Liver (tissue), 8 donors: ENCODE measurements at regions not wholly inside any gene's neighbourhood (a gene's known extent, or its start where the extent isn't known, plus 50 kb on each side); places are given as distances from the start of the nearest gene placed in this dataset.

Experiments
- DNase-seq: peaks from one replicate; pipeline ENCODE4 v3.0.0-alpha.2; 2017; ENCODE audit warnings: low spot score
- H3K27ac ChIP-seq, 2 donors: one replicate each; pipeline ENCODE4 v1.7.0; 2013; ENCODE audit warnings: inconsistent platforms in 2 of 2, low read length in 2 of 2, control low read depth in 1 of 2, low read depth in 1 of 2, mild to moderate bottlenecking in 1 of 2
- H3K27me3 ChIP-seq, 4 donors: one replicate each; pipeline versions ENCODE4 v1.6.1 to v1.7.0; 2013; ENCODE audit warnings: low read length in 3 of 4, inconsistent platforms in 1 of 4, mild to moderate bottlenecking in 1 of 4, moderate library complexity in 1 of 4; ENCODE audit not compliant: control insufficient read depth in 4 of 4, insufficient read depth in 4 of 4
- H3K36me3 ChIP-seq, 4 donors: one replicate each; pipeline versions ENCODE4 v1.6.1 to v1.7.0; 2013; ENCODE audit warnings: low read length in 3 of 4, mild to moderate bottlenecking in 3 of 4, low read depth in 1 of 4, moderate library complexity in 1 of 4; ENCODE audit not compliant: control insufficient read depth in 4 of 4, insufficient read depth in 3 of 4
- H3K4me1 ChIP-seq, 4 donors: one replicate each; pipeline versions ENCODE4 v1.6.1 to v1.7.0; 2013; ENCODE audit warnings: low read length in 3 of 4, mild to moderate bottlenecking in 3 of 4, moderate library complexity in 1 of 4; ENCODE audit not compliant: control insufficient read depth in 4 of 4, insufficient read depth in 4 of 4
- H3K4me3 ChIP-seq, 3 donors: one replicate each; pipeline versions ENCODE4 v1.6.1 to v1.7.0; 2013; ENCODE audit warnings: low read length in 3 of 3, control low read depth in 1 of 3, low read depth in 1 of 3, mild to moderate bottlenecking in 1 of 3
- H3K9ac ChIP-seq, 2 donors: one replicate each; pipeline ENCODE4 v1.7.0; 2013; ENCODE audit warnings: low read length in 2 of 2, mild to moderate bottlenecking in 2 of 2, moderate library complexity in 2 of 2, control low read depth in 1 of 2, low read depth in 1 of 2
- H3K9me3 ChIP-seq, 4 donors: one replicate each; pipeline versions ENCODE4 v1.6.1 to v1.7.0; 2013; ENCODE audit warnings: low read length in 3 of 4; ENCODE audit not compliant: control insufficient read depth in 4 of 4
- FOXA1 ChIP-seq: IDR thresholded peaks from 2 replicates; pipeline ENCODE4 v1.6.1; 2016; ENCODE audit warnings: antibody characterized with exemption
- FOXA2 ChIP-seq: IDR thresholded peaks from 2 replicates; pipeline ENCODE4 v1.6.1; 2016; ENCODE audit warnings: antibody characterized with exemption
- GABPA ChIP-seq, 2 donors: IDR thresholded peaks in 1 of 2; conservative IDR thresholded peaks in 1 of 2; 2 replicates each; pipeline ENCODE4 v1.6.1; 2016; ENCODE audit warnings: antibody characterized with exemption in 2 of 2, mild to moderate bottlenecking in 1 of 2, moderate library complexity in 1 of 2
- HNF4A ChIP-seq, 2 donors: conservative IDR thresholded peaks; 2 replicates each; pipeline ENCODE4 v1.6.1; 2016; ENCODE audit warnings: antibody characterized with exemption in 2 of 2, mild to moderate bottlenecking in 2 of 2
- HNF4G ChIP-seq: IDR thresholded peaks from 2 replicates; pipeline ENCODE4 v1.6.1; 2016; ENCODE audit warnings: antibody characterized with exemption
- JUND ChIP-seq, 2 donors: IDR thresholded peaks; 2 replicates each; pipeline ENCODE4 v1.6.1; 2016; ENCODE audit warnings: antibody characterized with exemption in 2 of 2
- NR2F2 ChIP-seq: IDR thresholded peaks from 2 replicates; pipeline ENCODE4 v1.6.1; 2016; ENCODE audit warnings: antibody characterized with exemption
- RAD21 ChIP-seq, 2 donors: IDR thresholded peaks; 2 replicates each; pipeline ENCODE4 v1.6.1; 2016; ENCODE audit warnings: antibody characterized with exemption in 2 of 2, mild to moderate bottlenecking in 2 of 2
- RXRA ChIP-seq, 2 donors: IDR thresholded peaks; 2 replicates each; pipeline ENCODE4 v1.6.1; 2017 to 2018; ENCODE audit warnings: antibody characterized with exemption in 2 of 2, mild to moderate bottlenecking in 1 of 2
- SP1 ChIP-seq: IDR thresholded peaks from 2 replicates; pipeline ENCODE4 v1.6.1; 2018; ENCODE audit warnings: antibody characterized with exemption, mild to moderate bottlenecking
- YY1 ChIP-seq: IDR thresholded peaks from 2 replicates; pipeline ENCODE4 v1.6.1; 2016; ENCODE audit warnings: antibody characterized with exemption, mild to moderate bottlenecking
- WGBS: extraction: QIAGEN DNeasy Blood & Tissue Kit; methylation state at CpG from one replicate; pipeline ENCODE4 v1.1.7; 2013; 5-methylcytosine and 5-hydroxymethylcytosine counted together
- TF ChIP-seq, protein P1 (sequence below): IDR thresholded peaks from 2 replicates; pipeline ENCODE4 v1.6.1; 2016; ENCODE audit warnings: antibody characterized with exemption
- TF ChIP-seq, protein P2 (sequence below): IDR thresholded peaks from 2 replicates; pipeline ENCODE4 v1.6.1; 2016; ENCODE audit warnings: antibody characterized with exemption, mild to moderate bottlenecking
- TF ChIP-seq, protein P3 (sequence below): fragments of 150-350 bp; IDR thresholded peaks from 2 replicates; pipeline ENCODE4 v1.5.1; 2017; ENCODE audit warnings: improper control_type of control experiment, low read depth, low read length; ENCODE audit not compliant: missing input control
- donor health status: healthy.
- donor health status: healthy.
- donor health status: healthy.
- donor health status: healthy.
- donor health status: healthy.

- Histone ChIP-seq H3K4me3 (no peak overlapping the region), H3K27me3 (no peaks in the 10 kb centered on the region), H3K27ac (no peak overlapping the region), H3K36me3 (no peaks in the 10 kb centered on the region), H3K9me3 (peaks cover 0 to 3% (median 0%) of the 10 kb centered on the region in 4 donors), H3K9ac (no peak overlapping the region), H3K4me1 (no peaks in the 10 kb centered on the region)
- TF ChIP-seq RXRA (IDR thresholded peaks at IDR 0.05) (no peak), HNF4G (no peak), YY1 (no peak), SP1 (no peak), GABPA (IDR thresholded peaks at IDR 0.05 in 1 of 2, conservative IDR thresholded peaks at IDR 0.05 in 1 of 2) (no peak), NR2F2 (no peak), HNF4A (conservative IDR thresholded peaks at IDR 0.05) (no peak), JUND (IDR thresholded peaks at IDR 0.05) (no peak), FOXA2 (no peak), FOXA1 (no peak)
- TF ChIP-seq, protein P1, sequence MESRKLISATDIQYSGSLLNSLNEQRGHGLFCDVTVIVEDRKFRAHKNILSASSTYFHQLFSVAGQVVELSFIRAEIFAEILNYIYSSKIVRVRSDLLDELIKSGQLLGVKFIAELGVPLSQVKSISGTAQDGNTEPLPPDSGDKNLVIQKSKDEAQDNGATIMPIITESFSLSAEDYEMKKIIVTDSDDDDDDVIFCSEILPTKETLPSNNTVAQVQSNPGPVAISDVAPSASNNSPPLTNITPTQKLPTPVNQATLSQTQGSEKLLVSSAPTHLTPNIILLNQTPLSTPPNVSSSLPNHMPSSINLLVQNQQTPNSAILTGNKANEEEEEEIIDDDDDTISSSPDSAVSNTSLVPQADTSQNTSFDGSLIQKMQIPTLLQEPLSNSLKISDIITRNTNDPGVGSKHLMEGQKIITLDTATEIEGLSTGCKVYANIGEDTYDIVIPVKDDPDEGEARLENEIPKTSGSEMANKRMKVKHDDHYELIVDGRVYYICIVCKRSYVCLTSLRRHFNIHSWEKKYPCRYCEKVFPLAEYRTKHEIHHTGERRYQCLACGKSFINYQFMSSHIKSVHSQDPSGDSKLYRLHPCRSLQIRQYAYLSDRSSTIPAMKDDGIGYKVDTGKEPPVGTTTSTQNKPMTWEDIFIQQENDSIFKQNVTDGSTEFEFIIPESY, result no peak
- TF ChIP-seq, protein P2, sequence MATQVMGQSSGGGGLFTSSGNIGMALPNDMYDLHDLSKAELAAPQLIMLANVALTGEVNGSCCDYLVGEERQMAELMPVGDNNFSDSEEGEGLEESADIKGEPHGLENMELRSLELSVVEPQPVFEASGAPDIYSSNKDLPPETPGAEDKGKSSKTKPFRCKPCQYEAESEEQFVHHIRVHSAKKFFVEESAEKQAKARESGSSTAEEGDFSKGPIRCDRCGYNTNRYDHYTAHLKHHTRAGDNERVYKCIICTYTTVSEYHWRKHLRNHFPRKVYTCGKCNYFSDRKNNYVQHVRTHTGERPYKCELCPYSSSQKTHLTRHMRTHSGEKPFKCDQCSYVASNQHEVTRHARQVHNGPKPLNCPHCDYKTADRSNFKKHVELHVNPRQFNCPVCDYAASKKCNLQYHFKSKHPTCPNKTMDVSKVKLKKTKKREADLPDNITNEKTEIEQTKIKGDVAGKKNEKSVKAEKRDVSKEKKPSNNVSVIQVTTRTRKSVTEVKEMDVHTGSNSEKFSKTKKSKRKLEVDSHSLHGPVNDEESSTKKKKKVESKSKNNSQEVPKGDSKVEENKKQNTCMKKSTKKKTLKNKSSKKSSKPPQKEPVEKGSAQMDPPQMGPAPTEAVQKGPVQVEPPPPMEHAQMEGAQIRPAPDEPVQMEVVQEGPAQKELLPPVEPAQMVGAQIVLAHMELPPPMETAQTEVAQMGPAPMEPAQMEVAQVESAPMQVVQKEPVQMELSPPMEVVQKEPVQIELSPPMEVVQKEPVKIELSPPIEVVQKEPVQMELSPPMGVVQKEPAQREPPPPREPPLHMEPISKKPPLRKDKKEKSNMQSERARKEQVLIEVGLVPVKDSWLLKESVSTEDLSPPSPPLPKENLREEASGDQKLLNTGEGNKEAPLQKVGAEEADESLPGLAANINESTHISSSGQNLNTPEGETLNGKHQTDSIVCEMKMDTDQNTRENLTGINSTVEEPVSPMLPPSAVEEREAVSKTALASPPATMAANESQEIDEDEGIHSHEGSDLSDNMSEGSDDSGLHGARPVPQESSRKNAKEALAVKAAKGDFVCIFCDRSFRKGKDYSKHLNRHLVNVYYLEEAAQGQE, result no peak
- TF ChIP-seq, protein P3, sequence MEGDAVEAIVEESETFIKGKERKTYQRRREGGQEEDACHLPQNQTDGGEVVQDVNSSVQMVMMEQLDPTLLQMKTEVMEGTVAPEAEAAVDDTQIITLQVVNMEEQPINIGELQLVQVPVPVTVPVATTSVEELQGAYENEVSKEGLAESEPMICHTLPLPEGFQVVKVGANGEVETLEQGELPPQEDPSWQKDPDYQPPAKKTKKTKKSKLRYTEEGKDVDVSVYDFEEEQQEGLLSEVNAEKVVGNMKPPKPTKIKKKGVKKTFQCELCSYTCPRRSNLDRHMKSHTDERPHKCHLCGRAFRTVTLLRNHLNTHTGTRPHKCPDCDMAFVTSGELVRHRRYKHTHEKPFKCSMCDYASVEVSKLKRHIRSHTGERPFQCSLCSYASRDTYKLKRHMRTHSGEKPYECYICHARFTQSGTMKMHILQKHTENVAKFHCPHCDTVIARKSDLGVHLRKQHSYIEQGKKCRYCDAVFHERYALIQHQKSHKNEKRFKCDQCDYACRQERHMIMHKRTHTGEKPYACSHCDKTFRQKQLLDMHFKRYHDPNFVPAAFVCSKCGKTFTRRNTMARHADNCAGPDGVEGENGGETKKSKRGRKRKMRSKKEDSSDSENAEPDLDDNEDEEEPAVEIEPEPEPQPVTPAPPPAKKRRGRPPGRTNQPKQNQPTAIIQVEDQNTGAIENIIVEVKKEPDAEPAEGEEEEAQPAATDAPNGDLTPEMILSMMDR, result no peak
- 67% methylated on average over 1 of the region's 1 CpG for WGBS
- no peak for DNase-seq
Observed at GRCh38 chr4:60194214-60194613, 1005.9 kb upstream of the ADGRL3 start.

DNA sequence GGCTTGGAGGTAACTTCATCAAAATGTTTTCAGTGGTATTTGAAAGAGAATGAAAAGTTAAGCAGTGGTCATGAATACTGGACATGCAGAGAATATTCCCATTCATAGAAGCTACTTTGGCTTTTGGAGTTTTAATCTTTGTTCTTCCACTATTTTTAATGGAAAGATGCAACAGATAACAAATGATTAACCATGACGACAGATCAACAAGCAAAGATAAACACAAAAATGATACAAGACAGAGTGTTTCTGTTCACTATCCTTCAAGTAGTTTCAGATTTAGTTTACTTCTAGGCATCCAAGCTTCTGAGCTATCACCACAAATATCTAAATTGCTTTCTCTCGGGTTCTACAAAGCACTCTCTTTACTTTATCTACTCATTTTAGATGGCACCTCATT is 1004.9 kb upstream of the ADGRL3 start:
- Histone ChIP-seq H3K9me3 (peaks cover 0 to 3% (median 0%) of the 10 kb centered on the region in 4 donors), H3K36me3 (no peaks in the 10 kb centered on the region)
- WGBS, result 42% methylated on average over 2 of the region's 2 CpGs

More for the DNA sequence above, 1004.9 kb upstream of the ADGRL3 start:
- Histone ChIP-seq H3K4me3 (no peak overlapping the region), H3K27ac (no peak overlapping the region), H3K9ac (no peak overlapping the region), H3K27me3 (no peaks in the 10 kb centered on the region), H3K4me1 (no peaks in the 10 kb centered on the region)
- TF ChIP-seq, protein P2, result no peak
- TF ChIP-seq NR2F2, result no peak
- no peak for TF ChIP-seq GABPA (IDR thresholded peaks at IDR 0.05 in 1 of 2, conservative IDR thresholded peaks at IDR 0.05 in 1 of 2)
- no peak for TF ChIP-seq RXRA (IDR thresholded peaks at IDR 0.05)
- no peak for TF ChIP-seq RAD21 (IDR thresholded peaks at IDR 0.05)
- no peak for DNase-seq
